K562 (cell line): ENCODE measurements at regions not wholly inside any gene's neighbourhood (a gene's known extent, or its start where the extent isn't known, plus 50 kb on each side); places are given as distances from the start of the nearest gene placed in this dataset.

Source experiments
- ATAC-seq: fragments of 200-7000 bp; cut with Tn5 transposase; 3 replicates; pipeline ENCODE4 v1.9.1; 2020; ENCODE audit warnings: moderate library complexity
- BruUV-seq: library from RNA; stranded (reverse); fragments of 400-500 nt; replicated peaks from 2 replicates; lab custom pipeline; 2021; lab: Mats Ljungman, UMichigan
- CTCF ChIA-PET: fragments of 300-600 bp; formaldehyde crosslinking; extraction: SDS; loops from one replicate; lab custom pipeline; 2021; ENCODE audit warnings: low intra/inter-chr PET ratio; lab: Yijun Ruan, JAX
- POLR2A ChIA-PET: fragments of 300-600, 350-650 bp; sonication (Branson Sonifier 250); formaldehyde crosslinking; extraction: SDS; loops from one replicate; lab custom pipeline; 2021; ENCODE audit warnings: antibody characterized with exemption, inconsistent platforms; lab: Yijun Ruan, JAX
- DNase-seq, 4 experiments: peaks; one replicate each; pipeline versions ENCODE4 v3.0.0 to v3.0.0-alpha.2; 2011 to 2018; ENCODE audit warnings: low spot score in 3 of 4, mixed read lengths in 3 of 4; ENCODE audit errors: extremely low read depth in 1 of 4
- FAIRE-seq: peaks from 2 replicates; lab custom pipeline; 2011; peaks lifted over from hg19 to GRCh38; lab: Jason Lieb, UNC
- H2AFZ ChIP-seq: 2 replicates; pipeline ENCODE4 v1.6.0; 2011; ENCODE audit warnings: low read depth, low read length, control low read depth, inconsistent platforms
- H3K27ac ChIP-seq: fragments of 200-600 bp; 3 replicates; pipeline ENCODE4 v1.8.0; 2011; ENCODE audit warnings: low read depth, mild to moderate bottlenecking, control low read depth, inconsistent platforms, low read length, moderate library complexity, mixed read lengths; ENCODE audit errors: extremely low read depth
- H3K27me3 ChIP-seq, 2 experiments: fragments of 300-600 bp in 1 of 2; 2 replicates in 1 of 2; 3 replicates in 1 of 2; pipeline versions ENCODE4 v1.6.0 to v1.8.0; 2011; ENCODE audit warnings: inconsistent platforms in 2 of 2, low read length in 2 of 2, mild to moderate bottlenecking in 1 of 2, mixed read lengths in 1 of 2, moderate library complexity in 1 of 2; ENCODE audit not compliant: control insufficient read depth in 2 of 2, insufficient read depth in 2 of 2
- H3K36me3 ChIP-seq: fragments of 300-600 bp; 3 replicates; pipeline ENCODE4 v1.8.0; 2011; ENCODE audit warnings: mild to moderate bottlenecking, low read length, inconsistent platforms; ENCODE audit not compliant: control insufficient read depth, insufficient read depth
- H3K4me1 ChIP-seq, 2 experiments: fragments of 200-600 bp in 1 of 2; replicated peaks in 1 of 2; 2 replicates in 1 of 2; 3 replicates in 1 of 2; pipeline versions ENCODE4 v1.5.1 to v1.8.0; 2011; ENCODE audit warnings: inconsistent platforms in 2 of 2, low read length in 2 of 2, mild to moderate bottlenecking in 1 of 2, mixed read lengths in 1 of 2, moderate library complexity in 1 of 2; ENCODE audit not compliant: control insufficient read depth in 2 of 2, insufficient read depth in 2 of 2
- H3K4me2 ChIP-seq: 2 replicates; pipeline ENCODE4 v1.6.1; 2011; ENCODE audit warnings: low read length, control low read depth, inconsistent platforms, mixed read lengths; ENCODE audit not compliant: insufficient read depth
- H3K4me3 ChIP-seq: fragments of 200-600 bp; sonication (generic), shearing (Covaris generic); 2 replicates; pipeline ENCODE4 v1.5.1; 2016; ENCODE audit warnings: control low read depth, inconsistent platforms
- H3K79me2 ChIP-seq: fragments of 200-600 bp; 3 replicates; pipeline ENCODE4 v1.8.0; 2011; ENCODE audit warnings: low read length, inconsistent platforms; ENCODE audit not compliant: control insufficient read depth, insufficient read depth
- H3K9ac ChIP-seq, 2 experiments: 2 replicates each; pipeline versions ENCODE4 v1.6.0 to v1.6.1; 2011; ENCODE audit warnings: low read depth in 2 of 2, low read length in 2 of 2, control low read depth in 1 of 2, inconsistent platforms in 1 of 2, mild to moderate bottlenecking in 1 of 2, mixed read lengths in 1 of 2; ENCODE audit not compliant: insufficient read depth in 1 of 2
- H3K9me1 ChIP-seq: one replicate; pipeline ENCODE4 v1.6.0; 2011; ENCODE audit warnings: inconsistent platforms, mild to moderate bottlenecking, low read length, moderate library complexity; ENCODE audit not compliant: control insufficient read depth, insufficient read depth
- H3K9me3 ChIP-seq: replicated peaks from 2 replicates; pipeline ENCODE4 v1.5.1; 2011; ENCODE audit warnings: low read depth, low read length, inconsistent platforms; ENCODE audit not compliant: control insufficient read depth, insufficient read depth
- H4K20me1 ChIP-seq: replicated peaks from 2 replicates; pipeline ENCODE4 v1.6.1; 2011; ENCODE audit warnings: low read length, inconsistent platforms, mixed read lengths; ENCODE audit not compliant: control insufficient read depth, insufficient read depth
- ATF2 ChIP-seq: sonication (generic); formaldehyde crosslinking; IDR thresholded peaks from 2 replicates; pipeline ENCODE4 v1.8.1; 2022; ENCODE audit warnings: missing genetic modification reagents
- BRCA1 ChIP-seq, 2 experiments: fragments of 450-650 bp in 1 of 2; sonication (generic) in 1 of 2; formaldehyde crosslinking in 1 of 2; IDR thresholded peaks; 2 replicates each; pipeline versions ENCODE4 v1.5.0 to v1.6.1; 2017 to 2020; ENCODE audit warnings: mild to moderate bottlenecking in 1 of 2, missing genetic modification reagents in 1 of 2
- ETV5 ChIP-seq: sonication (generic); formaldehyde crosslinking; IDR thresholded peaks from 2 replicates; pipeline ENCODE4 v1.4.0; 2020; ENCODE audit warnings: low read depth, mild to moderate bottlenecking, missing genetic modification reagents
- HIVEP1 ChIP-seq: fragments of 250-450 bp; sonication (Bioruptor Pico); IDR thresholded peaks from 2 replicates; pipeline ENCODE4 v1.4.0; 2020; ENCODE audit warnings: mild to moderate bottlenecking
- LARP7 ChIP-seq: fragments of 450-650 bp; IDR thresholded peaks from 2 replicates; pipeline ENCODE4 v1.6.1; 2016
- MEF2A ChIP-seq: IDR thresholded peaks from 2 replicates; pipeline ENCODE4 v1.6.1; 2011; ENCODE audit warnings: low read depth, mild to moderate bottlenecking, low read length, moderate library complexity; ENCODE audit not compliant: control insufficient read depth
- MTA1 ChIP-seq: fragments of 450-650 bp; IDR thresholded peaks from 2 replicates; pipeline ENCODE4 v1.6.1; 2017; ENCODE audit warnings: borderline replicate concordance
- ZBTB40 ChIP-seq, 2 experiments: fragments of 450-650 bp in 1 of 2; sonication (generic) in 1 of 2; formaldehyde crosslinking in 1 of 2; IDR thresholded peaks; 2 replicates each; pipeline versions ENCODE4 v1.7.1 to v1.9.0; 2016 to 2022; ENCODE audit warnings: inconsistent platforms in 1 of 2, mild to moderate bottlenecking in 1 of 2, missing genetic modification reagents in 1 of 2
- ZNF184 ChIP-seq: sonication (generic); formaldehyde crosslinking; IDR thresholded peaks from 2 replicates; pipeline ENCODE4 v1.5.0; 2020; ENCODE audit warnings: missing genetic modification reagents
- ZNF717 ChIP-seq: fragments of 250-450 bp; sonication (Bioruptor Pico); IDR thresholded peaks from 2 replicates; pipeline ENCODE4 v1.5.0; 2021
- WGBS: fragments of 100-300 bp; shearing (Covaris generic); methylation state at CpG from one replicate; pipeline ENCODE4 v1.1.6; 2016; ENCODE audit warnings: low coverage, mixed read lengths; ENCODE audit not compliant: insufficient coverage; ENCODE audit errors: missing lambda C conversion rate; 5-methylcytosine and 5-hydroxymethylcytosine counted together
- in situ Hi-C: fragments of 300-500 bp; cut with MboI; formaldehyde crosslinking; loops from 4 replicates; pipeline ENCODE4 v1.15.0; 2018; ENCODE audit warnings: inconsistent platforms, mixed read lengths
- intact Hi-C: fragments of 100-400 bp; cut with micrococcal nuclease; formaldehyde crosslinking; loops from 2 replicates; pipeline ENCODE4 v1.14.2; 2022
- TF ChIP-seq, protein P1 (sequence below): fragments of 450-650 bp; formaldehyde crosslinking; IDR thresholded peaks from 2 replicates; pipeline ENCODE4 v1.4.0; 2022; ENCODE audit warnings: missing genetic modification characterization

- intact Hi-C loops, result no loop called here
- no peak for ATAC-seq
- POLR2A ChIA-PET, result no interaction called here
- DNase-seq, result no peak
- H3K4me3 ChIP-seq, result no peak overlapping the region
- H3K9me3 ChIP-seq, result no peaks in the 10 kb centered on the region
- in situ Hi-C loops, result no loop called here
- CTCF ChIA-PET, result no interaction called here
- no peak overlapping the region for H3K9ac ChIP-seq
- H3K4me2 ChIP-seq, result no peak overlapping the region
- peaks cover 0 to 2% of the 10 kb centered on the region in 2 experiments; a peak in 1 of 5 replicates for H3K27me3 ChIP-seq
- H4K20me1 ChIP-seq, result no peaks in the 10 kb centered on the region
- WGBS, result 0% methylated on average over 1 of the region's 2 CpGs
- H3K27ac ChIP-seq, result no peak overlapping the region
- H3K79me2 ChIP-seq, result no peaks in the 10 kb centered on the region
- FAIRE-seq, result no peak
- H3K36me3 ChIP-seq, result no peaks in the 10 kb centered on the region
- H3K9me1 ChIP-seq, result no peaks in the 10 kb centered on the region
- H3K4me1 ChIP-seq, result no peaks in the 10 kb centered on the region
- no TSS peak for BruUV-seq
- H2AFZ ChIP-seq, result no peak overlapping the region
- TF ChIP-seq HIVEP1 (CRISPR knock-in tag), result no peak
- TF ChIP-seq ETV5 (CRISPR knock-in tag), result no peak
- TF ChIP-seq, protein P1, sequence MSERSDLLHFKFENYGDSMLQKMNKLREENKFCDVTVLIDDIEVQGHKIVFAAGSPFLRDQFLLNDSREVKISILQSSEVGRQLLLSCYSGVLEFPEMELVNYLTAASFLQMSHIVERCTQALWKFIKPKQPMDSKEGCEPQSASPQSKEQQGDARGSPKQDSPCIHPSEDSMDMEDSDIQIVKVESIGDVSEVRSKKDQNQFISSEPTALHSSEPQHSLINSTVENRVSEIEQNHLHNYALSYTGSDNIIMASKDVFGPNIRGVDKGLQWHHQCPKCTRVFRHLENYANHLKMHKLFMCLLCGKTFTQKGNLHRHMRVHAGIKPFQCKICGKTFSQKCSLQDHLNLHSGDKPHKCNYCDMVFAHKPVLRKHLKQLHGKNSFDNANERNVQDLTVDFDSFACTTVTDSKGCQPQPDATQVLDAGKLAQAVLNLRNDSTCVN (CRISPR knock-in tag), result no peak
- TF ChIP-seq ZBTB40 (IDR thresholded peaks at IDR 0.05), result no peak
- no peak for TF ChIP-seq ZBTB40 (CRISPR knock-in tag; IDR thresholded peaks at IDR 0.05)
- TF ChIP-seq ATF2 (CRISPR knock-in tag), result no peak
- no peak for TF ChIP-seq MEF2A
- TF ChIP-seq MTA1, result no peak
- no peak for TF ChIP-seq ZNF717 (CRISPR knock-in tag)
- no peak for TF ChIP-seq LARP7
- TF ChIP-seq ZNF184 (CRISPR knock-in tag), result no peak
- no peak for TF ChIP-seq BRCA1 (IDR thresholded peaks at IDR 0.05)
- no peak for TF ChIP-seq BRCA1 (CRISPR knock-in tag; IDR thresholded peaks at IDR 0.05)
These were observed 96.7 kb upstream of the KCNA3 start for GRCh38 chr1:110771245-110772022.
